ENCODE measurements at regions not wholly inside any gene's neighbourhood (a gene's known extent, or its start where the extent isn't known, plus 50 kb on each side); places are given as distances from the start of the nearest gene placed in this dataset.
A peak's percentile ranks its signal among the peaks of the same experiment; 100 is the strongest.

- DNase-seq: no peak
Observed at GRCh38 chr5:92923885-92924284, 657.1 kb downstream of the NR2F1-AS1 start.

- no peak for DNase-seq
Observed at GRCh38 chr5:92922231-92922967, 658.6 kb downstream of the NR2F1-AS1 start.

- no peak for DNase-seq
Observed at GRCh38 chr5:92917044-92917443, 664.0 kb downstream of the NR2F1-AS1 start.

GRCh38 chr5:92916036-92916435 is 665.0 kb downstream of the NR2F1-AS1 start:
- no peak for DNase-seq

GRCh38 chr5:92912283-92912682 is 668.7 kb downstream of the NR2F1-AS1 start:
- no peak for DNase-seq

GRCh38 chr5:92911851-92912250 is 669.2 kb downstream of the NR2F1-AS1 start:
- no peak for DNase-seq

- DNase-seq: no peak
Observed at GRCh38 chr5:92911293-92911692, 669.7 kb downstream of the NR2F1-AS1 start.

GRCh38 chr5:92909602-92909962 is 671.4 kb downstream of the NR2F1-AS1 start:
- peak in 1 of 14 donors; percentile 8 for DNase-seq

- no peak for DNase-seq
Observed at GRCh38 chr5:92908952-92909601, 671.9 kb downstream of the NR2F1-AS1 start.

GRCh38 chr5:92907938-92908606 is 672.9 kb downstream of the NR2F1-AS1 start:
- DNase-seq: no peak

- DNase-seq: no peak
Observed at GRCh38 chr5:92906798-92907376, 674.1 kb downstream of the NR2F1-AS1 start.

- no peak for DNase-seq
Observed at GRCh38 chr5:92904021-92904420, 677.0 kb downstream of the NR2F1-AS1 start.

GRCh38 chr5:92899611-92900010 is 681.4 kb downstream of the NR2F1-AS1 start:
- DNase-seq: no peak

GRCh38 chr5:92896722-92897121 is 684.3 kb downstream of the NR2F1-AS1 start:
- no peak for DNase-seq

GRCh38 chr5:92890841-92891244 is 690.2 kb downstream of the NR2F1-AS1 start:
- DNase-seq: no peak

- no peak for DNase-seq
Observed at GRCh38 chr5:92889140-92889539, 691.9 kb downstream of the NR2F1-AS1 start.

- no peak for DNase-seq
Observed at GRCh38 chr5:92887254-92887653, 693.8 kb downstream of the NR2F1-AS1 start.

- DNase-seq: no peak
Observed at GRCh38 chr5:92886751-92887150, 694.3 kb downstream of the NR2F1-AS1 start.

GRCh38 chr5:92885950-92886349 is 695.1 kb downstream of the NR2F1-AS1 start:
- no peak for DNase-seq

- no peak for DNase-seq
Observed at GRCh38 chr5:92884469-92884868, 696.5 kb downstream of the NR2F1-AS1 start.

GRCh38 chr5:92879806-92880543 is 701.0 kb downstream of the NR2F1-AS1 start:
- DNase-seq: no peak

GRCh38 chr5:92874790-92875189 is 706.2 kb downstream of the NR2F1-AS1 start:
- no peak for DNase-seq

GRCh38 chr5:92868442-92868841 is 712.6 kb downstream of the NR2F1-AS1 start:
- no peak for DNase-seq

Data from C1 segment of cervical spinal cord (tissue), 14 donors.